Activated CD8-positive, alpha-beta T cell treated with anti-CD3 and anti-CD28 coated beads for 36 hours (primary cell): ENCODE measurements at regions not wholly inside any gene's neighbourhood (a gene's known extent, or its start where the extent isn't known, plus 50 kb on each side); places are given as distances from the start of the nearest gene placed in this dataset.

Source experiments
- ATAC-seq: fragments of 200-7000 bp; cut with Tn5 transposase; one replicate; pipeline ENCODE4 v1.10.0; 2021; ENCODE audit warnings: mild to moderate bottlenecking, moderate library complexity
- CTCF ChIA-PET: fragments of 350-600 bp; sonication (Branson Sonifier 250); formaldehyde crosslinking; loops from one replicate; lab custom pipeline; 2021; ENCODE audit warnings: antibody characterized with exemption; lab: Charles Lee
- POLR2A ChIA-PET: fragments of 350-600 bp; sonication (Branson Sonifier 250); formaldehyde crosslinking; loops from one replicate; lab custom pipeline; 2021; ENCODE audit warnings: antibody characterized with exemption; lab: Charles Lee
- DNase-seq: peaks from one replicate; pipeline ENCODE4 v3.0.0-alpha.2; 2020
- H3K27ac Mint-ChIP-seq: one replicate; pipeline ENCODE4 v1.8.0; 2021; ENCODE audit warnings: mild to moderate bottlenecking, mixed read lengths
- H3K27me3 Mint-ChIP-seq: one replicate; pipeline ENCODE4 v1.8.0; 2021; ENCODE audit warnings: mixed read lengths
- H3K36me3 Mint-ChIP-seq: one replicate; pipeline ENCODE4 v1.8.0; 2021; ENCODE audit warnings: low read depth, mixed read lengths
- H3K4me1 Mint-ChIP-seq: one replicate; pipeline ENCODE4 v1.8.0; 2021; ENCODE audit warnings: low read depth, mixed read lengths
- H3K4me3 Mint-ChIP-seq: one replicate; pipeline ENCODE4 v1.8.0; 2021; ENCODE audit warnings: mild to moderate bottlenecking, moderate library complexity, mixed read lengths
- H3K9me3 Mint-ChIP-seq: one replicate; pipeline ENCODE4 v1.8.0; 2021; ENCODE audit warnings: mixed read lengths
- intact Hi-C: fragments of 100-400 bp; cut with micrococcal nuclease; formaldehyde crosslinking; loops from one replicate; pipeline ENCODE4 v1.10.0; 2022
- TF ChIP-seq, protein P1 (sequence below): fragments of 200-600 bp; IDR thresholded peaks from one replicate; pipeline ENCODE4 v1.8.0; 2022; ENCODE audit warnings: antibody characterized with exemption, mild to moderate bottlenecking

DNA sequence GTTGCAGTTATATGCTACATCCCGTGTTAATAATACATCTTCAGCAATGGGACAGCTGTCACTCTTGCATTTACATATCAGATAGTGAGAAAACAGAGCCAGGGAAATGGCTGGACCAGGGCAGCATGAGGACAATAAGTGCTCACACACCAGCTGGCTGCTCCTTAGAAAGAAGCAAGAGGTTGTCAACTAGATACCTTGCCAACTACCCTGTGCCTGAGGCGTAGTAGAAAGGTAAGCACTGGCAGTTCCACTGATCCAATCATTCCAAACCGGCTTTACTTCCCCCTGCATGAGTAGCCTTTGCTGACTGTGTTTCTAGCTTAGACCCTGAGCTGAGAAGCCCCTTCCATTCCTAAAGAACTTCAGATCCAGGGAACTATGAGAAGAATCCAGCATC, 52.2 kb upstream of the FGF13 start:
- Mint-ChIP-seq H3K27me3 (no peaks in the 10 kb centered on the region), H3K9me3 (no peaks in the 10 kb centered on the region), H3K4me3 (no peak overlapping the region), H3K36me3 (no peaks in the 10 kb centered on the region), H3K27ac (no peak overlapping the region), H3K4me1 (no peaks in the 10 kb centered on the region)
- ATAC-seq (no peak), DNase-seq (no peak)
- intact Hi-C loops, result no loop called here
- TF ChIP-seq, protein P1, sequence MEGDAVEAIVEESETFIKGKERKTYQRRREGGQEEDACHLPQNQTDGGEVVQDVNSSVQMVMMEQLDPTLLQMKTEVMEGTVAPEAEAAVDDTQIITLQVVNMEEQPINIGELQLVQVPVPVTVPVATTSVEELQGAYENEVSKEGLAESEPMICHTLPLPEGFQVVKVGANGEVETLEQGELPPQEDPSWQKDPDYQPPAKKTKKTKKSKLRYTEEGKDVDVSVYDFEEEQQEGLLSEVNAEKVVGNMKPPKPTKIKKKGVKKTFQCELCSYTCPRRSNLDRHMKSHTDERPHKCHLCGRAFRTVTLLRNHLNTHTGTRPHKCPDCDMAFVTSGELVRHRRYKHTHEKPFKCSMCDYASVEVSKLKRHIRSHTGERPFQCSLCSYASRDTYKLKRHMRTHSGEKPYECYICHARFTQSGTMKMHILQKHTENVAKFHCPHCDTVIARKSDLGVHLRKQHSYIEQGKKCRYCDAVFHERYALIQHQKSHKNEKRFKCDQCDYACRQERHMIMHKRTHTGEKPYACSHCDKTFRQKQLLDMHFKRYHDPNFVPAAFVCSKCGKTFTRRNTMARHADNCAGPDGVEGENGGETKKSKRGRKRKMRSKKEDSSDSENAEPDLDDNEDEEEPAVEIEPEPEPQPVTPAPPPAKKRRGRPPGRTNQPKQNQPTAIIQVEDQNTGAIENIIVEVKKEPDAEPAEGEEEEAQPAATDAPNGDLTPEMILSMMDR, result no peak
- CTCF ChIA-PET, result no interaction called here
- POLR2A ChIA-PET, result no interaction called here

DNA sequence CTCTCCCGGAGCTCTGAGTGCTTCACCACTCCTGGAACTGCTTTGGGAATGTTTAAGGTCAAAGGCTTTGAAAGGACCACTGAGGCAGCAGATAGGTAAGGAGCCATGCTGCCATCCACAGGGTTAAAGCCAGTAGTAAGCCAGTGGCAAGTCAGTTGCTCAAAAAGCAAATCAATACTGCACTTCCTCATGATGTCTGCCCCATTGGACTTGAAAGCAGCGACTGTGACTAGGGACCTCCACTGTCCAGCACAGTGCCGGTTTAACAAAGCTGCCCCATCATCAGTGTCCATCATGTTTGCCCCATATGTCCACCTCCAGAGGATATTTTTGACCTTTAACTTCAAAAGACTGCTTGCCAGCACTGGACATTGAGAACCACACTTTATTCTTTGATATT, 49.9 kb upstream of the FGF13 start:
- H3K9me3 Mint-ChIP-seq, result no peaks in the 10 kb centered on the region
- H3K27ac Mint-ChIP-seq, result no peak overlapping the region
- ChIA-PET POLR2A (interaction anchor here (0.6 kb wide), 1 partner anchor 598 kb away, joined by 3 read pairs; no protein-coding TSS in a partner anchor), CTCF (no interaction called here)
- no peak for DNase-seq
- ATAC-seq, result no peak
- H3K36me3 Mint-ChIP-seq, result no peaks in the 10 kb centered on the region
- no peaks in the 10 kb centered on the region for H3K4me1 Mint-ChIP-seq
- TF ChIP-seq, protein P1, result no peak
- intact Hi-C loops, result no loop called here
- no peaks in the 10 kb centered on the region for H3K27me3 Mint-ChIP-seq
- H3K4me3 Mint-ChIP-seq, result no peak overlapping the region
